ENCODE measurements at regions not wholly inside any gene's neighbourhood (a gene's known extent, or its start where the extent isn't known, plus 50 kb on each side); places are given as distances from the start of the nearest gene placed in this dataset.

DNA sequence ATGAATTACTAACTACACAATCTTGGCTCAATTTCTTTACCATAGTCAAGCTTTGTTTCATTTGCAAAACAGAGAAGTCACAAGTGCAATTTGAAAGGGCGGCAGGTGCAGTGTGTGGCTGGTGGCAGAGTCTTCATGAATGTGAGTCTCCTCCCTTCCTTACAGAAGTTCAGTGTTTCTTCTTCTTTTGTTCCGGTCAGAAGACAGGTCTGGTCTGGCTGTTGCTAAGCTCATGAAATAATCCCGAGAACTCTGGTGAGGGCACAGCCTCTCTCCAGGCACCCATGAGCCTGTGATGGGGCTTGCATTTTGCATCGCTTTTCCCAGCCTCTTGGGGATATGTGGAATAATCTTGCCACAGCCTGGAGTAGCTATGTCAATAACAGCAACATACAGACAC lies 824.8 kb upstream of the SALL3 start:
- Histone ChIP-seq H3K4me3 (ENCODE audit: low read length) (no peak overlapping the region), H3K4me2 (ENCODE audit: low read length) (no peak overlapping the region), H3K9ac (ENCODE audit: low read length) (no peak overlapping the region), H3F3A (ENCODE audit: insufficient read depth, low read length, poor library complexity, severe bottlenecking) (no peaks in the 10 kb centered on the region), H3K9me3 (ENCODE audit: low read length) (no peaks in the 10 kb centered on the region), H3K36me3 (ENCODE audit: insufficient read depth, low read length) (no peaks in the 10 kb centered on the region), H2AFZ (ENCODE audit: low read depth, low read length) (no peak overlapping the region), H3K27me3 (ENCODE audit: insufficient read depth, low read depth, low read length) (no peaks in the 10 kb centered on the region), H4K20me1 (ENCODE audit: insufficient read depth) (no peaks in the 10 kb centered on the region), H3K9me2 (ENCODE audit: insufficient read depth, low read length) (no peaks in the 10 kb centered on the region), H3K27ac (ENCODE audit: low read length) (no peak overlapping the region), H3K79me2 (replicated peaks; ENCODE audit: insufficient read depth, low read length) (no peaks in the 10 kb centered on the region)
- TF ChIP-seq TAF1 (IDR thresholded peaks at IDR 0.05; ENCODE audit: low read depth) (no peak), EZH2 (IDR thresholded peaks at IDR 0.05; ENCODE audit: borderline replicate concordance, insufficient read depth, low read length, poor library complexity, severe bottlenecking) (no peak), RAD21 (conservative IDR thresholded peaks at IDR 0.05) (no peak), SMC3 (conservative IDR thresholded peaks at IDR 0.05; ENCODE audit: poor library complexity) (no peak), EP300 (conservative IDR thresholded peaks at IDR 0.05; ENCODE audit: poor library complexity, severe bottlenecking) (no peak), POLR2AphosphoS5 (IDR thresholded peaks at IDR 0.05) (no peak), MXI1 (conservative IDR thresholded peaks at IDR 0.05; ENCODE audit: poor library complexity, severe bottlenecking) (no peak)
- TF ChIP-seq, protein P1, sequence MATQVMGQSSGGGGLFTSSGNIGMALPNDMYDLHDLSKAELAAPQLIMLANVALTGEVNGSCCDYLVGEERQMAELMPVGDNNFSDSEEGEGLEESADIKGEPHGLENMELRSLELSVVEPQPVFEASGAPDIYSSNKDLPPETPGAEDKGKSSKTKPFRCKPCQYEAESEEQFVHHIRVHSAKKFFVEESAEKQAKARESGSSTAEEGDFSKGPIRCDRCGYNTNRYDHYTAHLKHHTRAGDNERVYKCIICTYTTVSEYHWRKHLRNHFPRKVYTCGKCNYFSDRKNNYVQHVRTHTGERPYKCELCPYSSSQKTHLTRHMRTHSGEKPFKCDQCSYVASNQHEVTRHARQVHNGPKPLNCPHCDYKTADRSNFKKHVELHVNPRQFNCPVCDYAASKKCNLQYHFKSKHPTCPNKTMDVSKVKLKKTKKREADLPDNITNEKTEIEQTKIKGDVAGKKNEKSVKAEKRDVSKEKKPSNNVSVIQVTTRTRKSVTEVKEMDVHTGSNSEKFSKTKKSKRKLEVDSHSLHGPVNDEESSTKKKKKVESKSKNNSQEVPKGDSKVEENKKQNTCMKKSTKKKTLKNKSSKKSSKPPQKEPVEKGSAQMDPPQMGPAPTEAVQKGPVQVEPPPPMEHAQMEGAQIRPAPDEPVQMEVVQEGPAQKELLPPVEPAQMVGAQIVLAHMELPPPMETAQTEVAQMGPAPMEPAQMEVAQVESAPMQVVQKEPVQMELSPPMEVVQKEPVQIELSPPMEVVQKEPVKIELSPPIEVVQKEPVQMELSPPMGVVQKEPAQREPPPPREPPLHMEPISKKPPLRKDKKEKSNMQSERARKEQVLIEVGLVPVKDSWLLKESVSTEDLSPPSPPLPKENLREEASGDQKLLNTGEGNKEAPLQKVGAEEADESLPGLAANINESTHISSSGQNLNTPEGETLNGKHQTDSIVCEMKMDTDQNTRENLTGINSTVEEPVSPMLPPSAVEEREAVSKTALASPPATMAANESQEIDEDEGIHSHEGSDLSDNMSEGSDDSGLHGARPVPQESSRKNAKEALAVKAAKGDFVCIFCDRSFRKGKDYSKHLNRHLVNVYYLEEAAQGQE (IDR thresholded peaks at IDR 0.05; ENCODE audit: borderline replicate concordance), result no peak
- TF ChIP-seq, protein P2, sequence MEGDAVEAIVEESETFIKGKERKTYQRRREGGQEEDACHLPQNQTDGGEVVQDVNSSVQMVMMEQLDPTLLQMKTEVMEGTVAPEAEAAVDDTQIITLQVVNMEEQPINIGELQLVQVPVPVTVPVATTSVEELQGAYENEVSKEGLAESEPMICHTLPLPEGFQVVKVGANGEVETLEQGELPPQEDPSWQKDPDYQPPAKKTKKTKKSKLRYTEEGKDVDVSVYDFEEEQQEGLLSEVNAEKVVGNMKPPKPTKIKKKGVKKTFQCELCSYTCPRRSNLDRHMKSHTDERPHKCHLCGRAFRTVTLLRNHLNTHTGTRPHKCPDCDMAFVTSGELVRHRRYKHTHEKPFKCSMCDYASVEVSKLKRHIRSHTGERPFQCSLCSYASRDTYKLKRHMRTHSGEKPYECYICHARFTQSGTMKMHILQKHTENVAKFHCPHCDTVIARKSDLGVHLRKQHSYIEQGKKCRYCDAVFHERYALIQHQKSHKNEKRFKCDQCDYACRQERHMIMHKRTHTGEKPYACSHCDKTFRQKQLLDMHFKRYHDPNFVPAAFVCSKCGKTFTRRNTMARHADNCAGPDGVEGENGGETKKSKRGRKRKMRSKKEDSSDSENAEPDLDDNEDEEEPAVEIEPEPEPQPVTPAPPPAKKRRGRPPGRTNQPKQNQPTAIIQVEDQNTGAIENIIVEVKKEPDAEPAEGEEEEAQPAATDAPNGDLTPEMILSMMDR (IDR thresholded peaks at IDR 0.05; ENCODE audit: poor library complexity, severe bottlenecking), result no peak

DNA sequence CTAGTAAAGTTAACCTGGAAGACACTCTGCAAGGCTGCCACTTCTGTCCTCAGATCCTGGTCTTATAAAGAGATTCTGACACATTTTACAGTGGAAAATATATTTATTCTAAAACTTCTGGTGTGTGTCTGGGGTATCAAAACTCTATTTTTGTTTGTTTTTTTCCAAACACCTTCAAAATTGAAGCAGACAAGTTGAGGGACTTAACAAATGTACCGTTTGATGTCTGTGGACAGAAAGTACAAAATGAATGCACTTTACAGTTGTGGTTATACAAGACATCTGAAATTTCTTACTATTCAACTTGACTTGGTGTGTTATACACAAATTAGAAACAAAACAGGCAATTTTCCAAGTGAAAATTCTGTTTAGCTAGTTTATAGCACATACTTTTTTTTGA lies 823.2 kb upstream of the SALL3 start:
- no peak overlapping the region for H3K4me3 ChIP-seq (ENCODE audit: low read length)
- H3K4me2 ChIP-seq (ENCODE audit: low read length), result no peak overlapping the region
- no peak overlapping the region for H2AFZ ChIP-seq (ENCODE audit: low read depth, low read length)
- H3K9me2 ChIP-seq (ENCODE audit: insufficient read depth, low read length), result no peaks in the 10 kb centered on the region
- H3K79me2 ChIP-seq (replicated peaks; ENCODE audit: insufficient read depth, low read length), result no peaks in the 10 kb centered on the region
- no peak overlapping the region for H3K27ac ChIP-seq (ENCODE audit: low read length)
- H3K9ac ChIP-seq (ENCODE audit: low read length), result no peak overlapping the region
- TF ChIP-seq TAF1 (IDR thresholded peaks at IDR 0.05; ENCODE audit: low read depth), result no peak
- TF ChIP-seq EP300 (conservative IDR thresholded peaks at IDR 0.05; ENCODE audit: poor library complexity, severe bottlenecking), result no peak
- no peak for TF ChIP-seq EZH2 (IDR thresholded peaks at IDR 0.05; ENCODE audit: borderline replicate concordance, insufficient read depth, low read length, poor library complexity, severe bottlenecking)
- no peak for TF ChIP-seq MXI1 (conservative IDR thresholded peaks at IDR 0.05; ENCODE audit: poor library complexity, severe bottlenecking)
- TF ChIP-seq, protein P1 (IDR thresholded peaks at IDR 0.05; ENCODE audit: borderline replicate concordance), result no peak
- TF ChIP-seq, protein P2 (IDR thresholded peaks at IDR 0.05; ENCODE audit: poor library complexity, severe bottlenecking), result no peak
- no peak for TF ChIP-seq SMC3 (conservative IDR thresholded peaks at IDR 0.05; ENCODE audit: poor library complexity)
- TF ChIP-seq RAD21 (conservative IDR thresholded peaks at IDR 0.05), result no peak
- TF ChIP-seq POLR2AphosphoS5 (IDR thresholded peaks at IDR 0.05), result no peak
- no peaks in the 10 kb centered on the region for H3K27me3 ChIP-seq (ENCODE audit: insufficient read depth, low read depth, low read length)
- H3F3A ChIP-seq (ENCODE audit: insufficient read depth, low read length, poor library complexity, severe bottlenecking), result no peaks in the 10 kb centered on the region
- H3K9me3 ChIP-seq (ENCODE audit: low read length), result no peaks in the 10 kb centered on the region
- H4K20me1 ChIP-seq (ENCODE audit: insufficient read depth), result no peaks in the 10 kb centered on the region
- H3K36me3 ChIP-seq (ENCODE audit: insufficient read depth, low read length), result no peaks in the 10 kb centered on the region
